Brain microvascular endothelial cell (primary cell): ENCODE measurements at regions not wholly inside any gene's neighbourhood (a gene's known extent, or its start where the extent isn't known, plus 50 kb on each side); places are given as distances from the start of the nearest gene placed in this dataset.

ENCODE experiments used
- DNase-seq: peaks from one replicate; pipeline ENCODE4 v3.0.0-alpha.2; 2020
- H3K27ac ChIP-seq: fragments of 250-450 bp; sonication (Bioruptor Pico); 2 replicates; pipeline ENCODE4 v1.5.1; 2020; ENCODE audit warnings: mild to moderate bottlenecking, moderate library complexity
- H3K27me3 ChIP-seq: fragments of 250-450 bp; sonication (Bioruptor Pico); replicated peaks from 2 replicates; pipeline ENCODE4 v1.5.1; 2020; ENCODE audit warnings: mild to moderate bottlenecking
- H3K36me3 ChIP-seq: fragments of 250-450 bp; sonication (Bioruptor Pico); replicated peaks from 2 replicates; pipeline ENCODE4 v1.5.1; 2020; ENCODE audit warnings: mild to moderate bottlenecking
- H3K4me3 ChIP-seq: 2 replicates; pipeline ENCODE4 v1.5.1; 2011; ENCODE audit warnings: low read depth, mild to moderate bottlenecking, control low read depth, low read length, moderate library complexity
- in situ Hi-C: cut with HindIII; loops from 2 replicates; pipeline ENCODE4 v1.10.0; 2017; ENCODE audit warnings: low sequenced_read_pairs, low pct_ligation_motif_present
- TF ChIP-seq, protein P1 (sequence below): IDR thresholded peaks from 2 replicates; pipeline ENCODE4 v1.5.1; 2011; ENCODE audit warnings: low read depth, mild to moderate bottlenecking, moderate library complexity, low read length, control low read depth, inconsistent platforms; ENCODE audit errors: missing control alignments

DNA sequence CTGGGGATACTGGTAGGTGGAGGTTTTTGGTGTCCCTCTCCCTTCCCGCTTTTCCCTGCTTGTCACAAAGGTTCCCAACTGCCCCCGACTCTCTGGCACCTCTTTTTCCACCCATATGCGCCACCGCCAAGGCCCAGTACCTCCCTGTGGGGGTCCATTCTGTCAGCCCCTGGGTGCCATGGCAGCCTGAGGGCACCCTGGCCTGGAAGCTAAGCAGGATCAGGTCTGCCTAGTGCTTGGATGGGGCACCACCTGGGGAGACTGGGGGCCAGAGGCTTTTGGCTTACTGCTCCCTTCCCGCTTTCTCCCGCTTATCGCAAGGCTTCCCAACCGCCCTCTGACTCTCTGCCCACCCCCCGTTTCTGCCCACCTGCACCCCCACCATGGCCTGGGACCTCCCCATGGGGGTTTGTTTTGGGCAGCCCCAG, 2286.4 kb downstream of the TP53TG3F start:
- Histone ChIP-seq H3K36me3 (no peaks in the 10 kb centered on the region), H3K27ac (no peak overlapping the region), H3K4me3 (no peak overlapping the region), H3K27me3 (no peaks in the 10 kb centered on the region)
- in situ Hi-C loops = no loop called here
- TF ChIP-seq, protein P1, sequence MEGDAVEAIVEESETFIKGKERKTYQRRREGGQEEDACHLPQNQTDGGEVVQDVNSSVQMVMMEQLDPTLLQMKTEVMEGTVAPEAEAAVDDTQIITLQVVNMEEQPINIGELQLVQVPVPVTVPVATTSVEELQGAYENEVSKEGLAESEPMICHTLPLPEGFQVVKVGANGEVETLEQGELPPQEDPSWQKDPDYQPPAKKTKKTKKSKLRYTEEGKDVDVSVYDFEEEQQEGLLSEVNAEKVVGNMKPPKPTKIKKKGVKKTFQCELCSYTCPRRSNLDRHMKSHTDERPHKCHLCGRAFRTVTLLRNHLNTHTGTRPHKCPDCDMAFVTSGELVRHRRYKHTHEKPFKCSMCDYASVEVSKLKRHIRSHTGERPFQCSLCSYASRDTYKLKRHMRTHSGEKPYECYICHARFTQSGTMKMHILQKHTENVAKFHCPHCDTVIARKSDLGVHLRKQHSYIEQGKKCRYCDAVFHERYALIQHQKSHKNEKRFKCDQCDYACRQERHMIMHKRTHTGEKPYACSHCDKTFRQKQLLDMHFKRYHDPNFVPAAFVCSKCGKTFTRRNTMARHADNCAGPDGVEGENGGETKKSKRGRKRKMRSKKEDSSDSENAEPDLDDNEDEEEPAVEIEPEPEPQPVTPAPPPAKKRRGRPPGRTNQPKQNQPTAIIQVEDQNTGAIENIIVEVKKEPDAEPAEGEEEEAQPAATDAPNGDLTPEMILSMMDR = no peak
- DNase-seq = no peak

DNA sequence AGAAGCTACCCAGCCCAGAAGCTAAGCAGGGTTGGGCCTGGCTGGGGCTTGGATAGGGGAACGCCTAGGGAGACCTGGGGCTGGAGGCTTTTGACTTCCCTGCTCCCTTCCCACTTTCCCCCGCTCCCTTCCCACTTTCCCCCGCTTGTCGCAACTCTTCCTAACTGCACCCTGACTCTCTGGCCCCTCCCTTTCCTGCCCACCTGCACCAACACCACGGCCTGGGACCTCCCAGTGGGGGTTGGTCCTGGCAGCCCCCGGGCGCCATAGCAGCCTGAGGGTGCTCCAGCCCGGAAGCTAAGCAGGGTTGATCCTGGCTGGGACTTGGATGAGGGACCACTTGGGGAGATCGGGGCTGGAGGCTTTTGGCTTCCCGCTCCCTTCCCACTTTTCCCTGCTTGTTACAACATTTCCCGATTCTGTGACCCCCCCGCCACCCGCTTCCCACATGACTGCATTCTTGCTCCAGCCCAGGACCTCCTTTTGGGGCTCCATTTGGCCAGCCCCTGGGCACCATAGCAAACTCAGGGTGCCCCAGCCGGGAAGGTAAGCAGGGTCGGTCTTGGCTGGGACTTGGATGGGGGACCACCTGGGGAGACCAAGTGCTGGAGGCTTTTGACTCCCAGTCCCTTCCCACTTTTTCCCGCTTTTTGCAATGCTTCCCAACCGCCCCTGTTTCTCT, 2287.0 kb downstream of the TP53TG3F start:
- no peak for DNase-seq
- in situ Hi-C loops = no loop called here

DNA sequence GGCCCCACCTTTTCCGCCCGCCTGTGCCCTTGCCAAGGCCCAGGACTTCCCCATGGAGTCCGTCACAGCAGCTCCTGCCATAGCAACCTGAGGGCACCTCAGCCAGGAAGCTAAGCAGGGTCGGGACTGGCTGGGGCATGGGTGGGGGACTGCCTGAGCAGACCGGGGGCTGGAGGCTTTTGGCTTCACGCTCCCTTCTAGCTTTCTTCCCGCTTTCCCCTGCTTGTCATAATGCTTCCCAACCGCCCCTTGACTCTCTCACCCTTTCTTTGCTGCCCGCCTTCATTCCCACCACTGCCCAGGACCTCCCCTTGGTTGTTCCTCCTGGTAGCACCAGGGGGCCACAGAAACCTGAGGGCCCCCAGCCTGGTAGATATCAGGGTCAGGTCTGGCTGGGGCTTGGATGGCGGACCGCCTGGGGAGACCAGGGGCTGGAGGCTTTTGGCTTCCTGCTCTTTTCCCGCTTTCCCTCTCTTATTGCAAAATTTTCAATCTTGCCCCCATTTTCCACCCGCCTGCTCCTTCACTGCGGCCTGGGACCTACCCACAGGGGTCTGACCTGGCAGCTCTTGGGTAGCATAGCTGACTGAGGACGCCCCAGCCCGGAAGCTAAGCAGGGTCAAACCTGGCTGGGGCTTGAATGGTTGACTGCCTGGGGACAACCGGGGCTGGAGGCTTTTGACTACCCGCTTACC, 2287.7 kb downstream of the TP53TG3F start:
- no peak for DNase-seq
- Histone ChIP-seq H3K36me3 (no peaks in the 10 kb centered on the region), H3K27me3 (no peaks in the 10 kb centered on the region), H3K4me3 (no peak overlapping the region), H3K27ac (no peak overlapping the region)
- TF ChIP-seq, protein P1 = no peak
- in situ Hi-C loops = no loop called here

More for the DNA sequence above, 2287.0 kb downstream of the TP53TG3F start:
- TF ChIP-seq, protein P1 = no peak
- Histone ChIP-seq H3K36me3 (no peaks in the 10 kb centered on the region), H3K4me3 (no peak overlapping the region), H3K27ac (no peak overlapping the region), H3K27me3 (no peaks in the 10 kb centered on the region)

DNA sequence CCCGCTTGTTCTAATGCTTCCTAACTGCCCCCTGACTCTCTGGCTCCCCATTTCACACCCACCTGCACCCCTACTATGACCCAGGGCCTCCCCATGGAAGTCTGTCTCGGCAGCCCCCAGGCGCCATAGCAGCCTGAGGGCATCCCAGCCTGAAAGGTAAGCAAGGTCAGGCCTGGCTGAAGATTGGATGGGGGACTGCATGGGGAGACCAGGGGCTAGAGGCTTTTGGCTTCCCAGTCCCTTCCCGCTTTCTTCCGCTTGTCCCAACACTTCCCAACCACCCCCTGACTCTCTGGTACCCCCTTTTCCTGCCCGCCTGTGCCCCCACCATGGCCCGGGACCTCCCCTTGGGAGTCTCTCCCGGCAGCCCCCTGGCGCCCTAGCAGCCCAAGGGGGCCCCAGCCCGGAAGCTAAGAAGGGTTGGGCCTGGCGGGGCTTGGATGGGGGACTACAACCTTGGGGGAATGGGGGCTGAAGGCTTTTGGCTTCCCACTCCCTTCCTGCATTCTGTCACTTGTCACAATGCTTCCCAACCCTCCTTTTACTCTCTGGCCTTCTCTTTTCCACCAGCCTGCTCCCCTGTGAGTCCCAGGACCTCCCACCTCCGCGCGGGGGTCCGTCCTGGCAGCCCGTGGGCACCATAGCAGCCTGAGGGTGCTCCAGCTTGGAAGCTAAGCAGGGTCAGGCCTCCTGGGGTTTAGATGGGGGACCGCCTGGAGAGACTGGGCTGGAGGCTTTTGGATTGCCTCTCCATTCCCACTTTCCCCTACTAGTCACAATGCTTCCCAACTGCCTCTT, 2288.4 kb downstream of the TP53TG3F start:
- no peak for DNase-seq
- Histone ChIP-seq H3K36me3 (no peaks in the 10 kb centered on the region), H3K27me3 (no peaks in the 10 kb centered on the region), H3K4me3 (no peak overlapping the region), H3K27ac (no peak overlapping the region)
- TF ChIP-seq, protein P1 = no peak
- in situ Hi-C loops = no loop called here

DNA sequence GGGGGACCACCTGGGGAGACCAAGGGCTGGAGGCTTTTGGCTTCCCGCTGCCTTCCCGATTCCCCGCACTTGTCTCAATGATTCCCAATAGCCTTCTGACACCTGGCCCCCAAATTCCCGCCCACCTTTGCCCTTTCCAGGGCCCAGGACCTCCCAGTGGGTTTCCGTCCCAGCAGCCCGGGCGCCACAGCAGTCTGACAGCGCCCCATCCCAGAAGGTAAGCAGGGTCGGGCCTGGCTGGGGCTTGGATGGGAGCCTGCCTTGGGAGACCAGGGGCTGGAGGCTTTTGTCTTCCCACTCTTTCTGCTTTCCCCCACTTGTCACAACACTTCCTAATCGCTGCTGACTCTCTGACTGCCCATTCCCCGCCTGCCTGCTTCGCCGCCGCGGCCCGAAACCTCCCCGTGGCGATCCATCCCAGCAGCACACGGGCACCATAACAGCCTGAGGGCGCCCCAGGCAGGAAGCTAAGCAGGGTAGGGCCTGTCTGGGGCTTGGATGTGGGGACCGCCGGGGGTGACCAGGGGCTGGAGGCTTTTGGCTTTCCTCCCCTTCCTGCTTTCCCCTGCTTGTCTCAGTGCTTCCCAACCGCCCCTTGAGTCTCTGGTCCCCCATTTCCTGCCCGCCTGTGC, 2289.3 kb downstream of the TP53TG3F start:
- in situ Hi-C loops = no loop called here
- Histone ChIP-seq H3K36me3 (no peaks in the 10 kb centered on the region), H3K27ac (no peak overlapping the region), H3K4me3 (no peak overlapping the region), H3K27me3 (no peaks in the 10 kb centered on the region)
- TF ChIP-seq, protein P1 = no peak
- no peak for DNase-seq
